OCI-LY1 (cell line): ENCODE measurements at regions not wholly inside any gene's neighbourhood (a gene's known extent, or its start where the extent isn't known, plus 50 kb on each side); places are given as distances from the start of the nearest gene placed in this dataset.

ENCODE experiments used
- H2AFZ ChIP-seq: fragments of 200-600 bp; sonication (generic), shearing (Covaris generic); 2 replicates; pipeline ENCODE4 v1.6.0; 2014; ENCODE audit warnings: antibody characterized with exemption, mild to moderate bottlenecking, low read length
- H3F3A ChIP-seq: fragments of 200-600 bp; sonication (generic), shearing (Covaris generic); 2 replicates; pipeline ENCODE4 v1.6.0; 2014; ENCODE audit warnings: mild to moderate bottlenecking, antibody characterized with exemption, low read length, moderate library complexity; ENCODE audit not compliant: insufficient read depth
- H3K27ac ChIP-seq: fragments of 200-600 bp; sonication (generic); 2 replicates; pipeline ENCODE4 v1.5.1; 2014; ENCODE audit warnings: low read length, mixed run types, mild to moderate bottlenecking, low read depth; ENCODE audit not compliant: poor library complexity, severe bottlenecking
- H3K27me3 ChIP-seq: fragments of 200-600 bp; sonication (generic); 2 replicates; pipeline ENCODE4 v1.6.0; 2014; ENCODE audit warnings: antibody characterized with exemption, mild to moderate bottlenecking, low read length, moderate library complexity; ENCODE audit not compliant: insufficient read depth
- H3K36me3 ChIP-seq: fragments of 200-600 bp; sonication (generic); 2 replicates; pipeline ENCODE4 v1.6.1; 2014; ENCODE audit warnings: mild to moderate bottlenecking, antibody characterized with exemption, low read length, moderate library complexity, mixed read lengths; ENCODE audit not compliant: insufficient read depth
- H3K4me1 ChIP-seq: fragments of 200-600 bp; sonication (generic); 2 replicates; pipeline ENCODE4 v1.5.1; 2014; ENCODE audit warnings: mild to moderate bottlenecking, low read length, moderate library complexity; ENCODE audit not compliant: insufficient read depth, severe bottlenecking
- H3K4me2 ChIP-seq: fragments of 200-600 bp; sonication (generic), shearing (Covaris generic); 2 replicates; pipeline ENCODE4 v1.6.1; 2014; ENCODE audit warnings: low read length
- H3K4me3 ChIP-seq: fragments of 200-600 bp; sonication (generic); 2 replicates; pipeline ENCODE4 v1.5.1; 2014; ENCODE audit warnings: low read length, low read depth, mild to moderate bottlenecking, mixed read lengths; ENCODE audit not compliant: poor library complexity, severe bottlenecking
- H3K79me2 ChIP-seq: fragments of 200-600 bp; shearing (Covaris generic); 2 replicates; pipeline ENCODE4 v1.6.1; 2016; ENCODE audit warnings: mixed run types, low read length, mixed read lengths; ENCODE audit not compliant: insufficient read depth
- H3K9ac ChIP-seq: fragments of 200-600 bp; sonication (generic), shearing (Covaris generic); 2 replicates; pipeline ENCODE4 v1.6.1; 2014; ENCODE audit warnings: mild to moderate bottlenecking, low read length, mixed read lengths
- H3K9me2 ChIP-seq: fragments of 200-600 bp; sonication (generic), shearing (Covaris generic); 2 replicates; pipeline ENCODE4 v1.6.1; 2014; ENCODE audit warnings: low read depth, mild to moderate bottlenecking, low read length, mixed read lengths
- H3K9me3 ChIP-seq: fragments of 200-600 bp; shearing (Covaris generic); 2 replicates; pipeline ENCODE4 v1.6.1; 2014; ENCODE audit warnings: low read length, mixed read lengths
- H4K20me1 ChIP-seq: fragments of 200-600 bp; sonication (generic), shearing (Covaris generic); 2 replicates; pipeline ENCODE4 v1.6.0; 2016; ENCODE audit warnings: mild to moderate bottlenecking, low read length; ENCODE audit not compliant: insufficient read depth
- EZH2 ChIP-seq: fragments of 200-600 bp; sonication (generic), shearing (Covaris generic); IDR thresholded peaks from 2 replicates; pipeline ENCODE4 v1.8.0; 2017; ENCODE audit warnings: borderline replicate concordance, mixed run types, mild to moderate bottlenecking, antibody characterized with exemption, low read length, moderate library complexity, mixed read lengths
- TF ChIP-seq, protein P1 (sequence below): fragments of 200-600 bp; sonication (generic), shearing (Covaris generic); IDR thresholded peaks from 2 replicates; pipeline ENCODE4 v1.5.1; 2017; ENCODE audit warnings: mild to moderate bottlenecking, antibody characterized with exemption, low read length, moderate library complexity, mixed read lengths

DNA sequence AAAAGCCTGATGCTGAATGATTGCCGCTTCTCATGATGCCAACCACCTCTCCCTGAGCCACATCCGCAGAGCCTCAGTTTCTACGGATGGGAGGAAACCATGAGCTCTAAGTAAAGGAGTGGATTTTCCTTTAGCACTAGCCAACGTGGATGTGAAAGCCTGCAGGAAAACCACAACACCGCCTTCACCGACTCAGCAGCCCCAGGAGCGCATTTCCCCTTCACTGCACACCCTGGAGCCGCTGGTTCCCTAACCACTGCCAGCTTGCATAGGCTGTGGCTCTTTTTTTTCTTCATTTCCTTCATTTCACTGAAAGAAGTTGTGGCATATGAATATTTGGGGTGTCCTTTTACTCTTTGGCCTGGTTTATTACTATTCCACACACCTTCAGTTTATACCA, 50.5 kb upstream of the SSTR4 start:
- H3F3A ChIP-seq: no peaks in the 10 kb centered on the region
- no peak overlapping the region for H3K4me2 ChIP-seq

DNA sequence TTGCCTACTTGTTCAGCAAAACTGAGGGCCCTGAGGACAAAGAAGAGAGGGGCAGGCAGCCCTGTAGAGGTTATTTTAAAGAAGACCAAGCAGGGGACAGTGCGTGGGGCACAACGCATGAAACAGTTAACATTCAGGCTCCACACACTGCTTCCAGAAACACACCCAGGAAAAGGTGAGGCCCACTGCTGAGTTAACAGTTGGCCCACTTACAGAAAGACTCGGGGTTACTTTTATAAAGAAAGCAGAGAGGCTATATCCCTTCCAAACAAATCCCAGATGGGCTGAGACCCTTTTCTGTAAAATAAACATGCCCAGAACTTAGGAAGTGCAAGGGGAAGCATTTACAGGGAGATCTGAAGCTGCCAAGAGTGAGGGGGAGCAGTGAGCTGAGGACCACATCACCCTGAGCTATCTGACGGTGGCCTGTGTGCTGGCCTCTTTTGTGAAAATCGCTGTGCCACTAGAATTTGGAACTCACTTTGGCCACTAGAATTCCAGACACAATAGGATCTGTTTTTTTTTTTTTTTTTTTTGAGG, 49.8 kb upstream of the SSTR4 start:
- Histone ChIP-seq H3K36me3 (no peaks in the 10 kb centered on the region), H3K79me2 (no peaks in the 10 kb centered on the region), H3K27ac (no peak overlapping the region), H3K4me2 (no peak overlapping the region), H3K9ac (no peak overlapping the region), H3K27me3 (no peaks in the 10 kb centered on the region), H3K9me3 (no peaks in the 10 kb centered on the region), H2AFZ (no peak overlapping the region), H3K9me2 (no peaks in the 10 kb centered on the region), H3K4me3 (no peak overlapping the region), H4K20me1 (no peaks in the 10 kb centered on the region), H3F3A (no peaks in the 10 kb centered on the region), H3K4me1 (no peaks in the 10 kb centered on the region)
- TF ChIP-seq EZH2: no peak
- TF ChIP-seq, protein P1, sequence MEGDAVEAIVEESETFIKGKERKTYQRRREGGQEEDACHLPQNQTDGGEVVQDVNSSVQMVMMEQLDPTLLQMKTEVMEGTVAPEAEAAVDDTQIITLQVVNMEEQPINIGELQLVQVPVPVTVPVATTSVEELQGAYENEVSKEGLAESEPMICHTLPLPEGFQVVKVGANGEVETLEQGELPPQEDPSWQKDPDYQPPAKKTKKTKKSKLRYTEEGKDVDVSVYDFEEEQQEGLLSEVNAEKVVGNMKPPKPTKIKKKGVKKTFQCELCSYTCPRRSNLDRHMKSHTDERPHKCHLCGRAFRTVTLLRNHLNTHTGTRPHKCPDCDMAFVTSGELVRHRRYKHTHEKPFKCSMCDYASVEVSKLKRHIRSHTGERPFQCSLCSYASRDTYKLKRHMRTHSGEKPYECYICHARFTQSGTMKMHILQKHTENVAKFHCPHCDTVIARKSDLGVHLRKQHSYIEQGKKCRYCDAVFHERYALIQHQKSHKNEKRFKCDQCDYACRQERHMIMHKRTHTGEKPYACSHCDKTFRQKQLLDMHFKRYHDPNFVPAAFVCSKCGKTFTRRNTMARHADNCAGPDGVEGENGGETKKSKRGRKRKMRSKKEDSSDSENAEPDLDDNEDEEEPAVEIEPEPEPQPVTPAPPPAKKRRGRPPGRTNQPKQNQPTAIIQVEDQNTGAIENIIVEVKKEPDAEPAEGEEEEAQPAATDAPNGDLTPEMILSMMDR: no peak

More for the DNA sequence above, 50.5 kb upstream of the SSTR4 start:
- H4K20me1 ChIP-seq: no peaks in the 10 kb centered on the region
- H3K9ac ChIP-seq: no peak overlapping the region
- H3K4me3 ChIP-seq: no peak overlapping the region
- H3K9me2 ChIP-seq: no peaks in the 10 kb centered on the region
- TF ChIP-seq, protein P1: no peak
- no peak for TF ChIP-seq EZH2
- no peaks in the 10 kb centered on the region for H3K9me3 ChIP-seq
- H3K27ac ChIP-seq: no peak overlapping the region
- H3K79me2 ChIP-seq: no peaks in the 10 kb centered on the region
- H3K27me3 ChIP-seq: no peaks in the 10 kb centered on the region
- H3K4me1 ChIP-seq: no peaks in the 10 kb centered on the region
- H2AFZ ChIP-seq: no peak overlapping the region
- H3K36me3 ChIP-seq: no peaks in the 10 kb centered on the region
